GM18858 (cell line): ENCODE measurements at regions not wholly inside any gene's neighbourhood (a gene's known extent, or its start where the extent isn't known, plus 50 kb on each side); places are given as distances from the start of the nearest gene placed in this dataset.

Experiments
- ATAC-seq: cut with Tn5 transposase; IDR thresholded peaks from one replicate; pipeline ENCODE4 v1.9.1; 2021; ENCODE audit not compliant: unreplicated experiment

- ATAC-seq, result no peak
Observed at GRCh38 chr2:137729305-137729704, 235.0 kb upstream of the HNMT start.

DNA sequence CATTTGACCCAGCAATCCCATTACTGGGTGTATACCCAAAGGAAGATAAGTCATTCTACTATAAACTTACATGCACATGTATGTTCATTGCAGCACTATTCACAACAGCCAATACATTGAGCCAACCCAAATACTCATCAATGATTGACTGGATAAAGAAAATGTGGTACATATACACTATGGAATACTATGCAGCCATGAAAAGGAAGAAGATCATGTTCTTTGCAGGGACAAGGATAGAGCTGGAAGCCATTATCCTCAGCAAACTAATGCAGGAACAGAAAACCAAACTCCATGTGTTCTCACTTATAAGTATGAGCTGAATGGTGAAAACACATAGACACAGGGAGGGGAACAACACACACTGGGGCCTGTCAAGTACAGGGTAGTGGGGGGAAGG is 226.7 kb upstream of the HNMT start:
- ATAC-seq, result no peak

DNA sequence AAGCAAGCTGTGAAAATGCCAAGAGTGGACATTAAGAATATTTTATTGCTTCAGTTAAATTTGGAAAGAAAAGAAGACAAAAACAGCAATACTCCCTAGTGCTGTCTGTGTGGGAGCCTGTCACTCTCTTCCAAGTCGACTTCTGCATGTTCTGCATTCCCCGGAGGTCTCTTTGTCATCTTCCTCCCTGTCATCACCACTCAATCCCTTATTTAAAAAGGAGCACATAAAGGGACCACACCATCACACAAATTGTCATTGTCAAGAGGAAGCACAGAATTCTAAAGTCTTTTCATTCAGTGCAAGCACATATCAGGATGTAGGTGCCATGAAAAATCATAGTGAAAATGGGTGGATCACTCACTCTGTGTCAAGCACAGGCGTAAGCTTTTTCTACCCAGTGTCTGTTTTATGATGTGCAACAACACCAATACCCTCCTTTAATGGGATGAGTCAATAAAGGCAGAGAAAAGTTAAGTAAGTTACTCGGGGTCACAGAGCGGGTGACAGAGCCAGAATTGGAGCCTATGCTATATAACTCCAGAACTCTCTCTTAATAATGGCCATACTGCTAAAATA is 222.4 kb upstream of the HNMT start:
- ATAC-seq, result no peak

GRCh38 chr2:137747509-137747908 is 216.8 kb upstream of the HNMT start:
- no peak for ATAC-seq

- no peak for ATAC-seq
Observed at GRCh38 chr2:137748533-137748932, 215.7 kb upstream of the HNMT start.

- no peak for ATAC-seq
Observed at GRCh38 chr2:137764646-137765045, 199.6 kb upstream of the HNMT start.

GRCh38 chr2:137769406-137769805 is 194.9 kb upstream of the HNMT start:
- no peak for ATAC-seq

GRCh38 chr2:137770166-137770565 is 194.1 kb upstream of the HNMT start:
- no peak for ATAC-seq

DNA sequence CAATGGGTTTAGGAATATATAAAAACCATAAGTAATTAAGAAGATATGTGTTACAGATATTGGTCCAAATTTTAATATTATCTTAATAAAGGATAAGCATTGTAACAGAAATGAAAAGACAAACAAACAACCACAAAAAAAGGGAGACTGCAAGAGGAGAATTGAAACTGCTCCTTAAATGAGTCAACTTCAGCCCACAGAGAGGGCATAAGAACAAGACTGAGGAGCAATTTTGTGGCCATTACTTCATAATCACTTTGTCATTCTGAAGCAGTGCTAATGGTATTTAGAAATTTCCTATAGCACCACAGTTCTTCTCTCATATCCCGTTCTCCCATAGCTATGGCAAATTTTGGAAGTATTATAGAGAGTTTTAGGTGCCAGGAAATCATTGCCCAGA is 193.2 kb upstream of the HNMT start:
- ATAC-seq, result peak; percentile 48

DNA sequence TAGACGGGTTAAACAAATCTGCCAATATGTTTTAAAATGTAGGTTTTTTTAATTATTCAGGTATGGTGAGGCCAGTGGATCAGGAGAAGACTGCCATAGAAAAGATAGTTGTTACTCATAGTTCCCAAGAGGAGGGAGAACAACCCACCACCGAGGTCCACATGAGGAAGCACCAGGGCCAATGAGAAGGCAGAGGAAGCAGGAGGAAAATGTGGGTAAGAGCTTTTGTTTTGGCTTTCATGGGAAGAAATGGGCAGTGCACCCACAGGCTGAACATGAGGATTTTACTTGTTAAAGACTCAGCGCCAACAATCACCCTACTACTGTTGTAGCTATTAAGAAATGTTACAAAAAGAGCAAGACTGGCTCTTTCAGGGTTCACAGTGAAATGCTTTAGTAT is 191.8 kb upstream of the HNMT start:
- no peak for ATAC-seq

- ATAC-seq, result no peak
Observed at GRCh38 chr2:137775529-137775928, 188.7 kb upstream of the HNMT start.

GRCh38 chr2:137776697-137777096 is 187.6 kb upstream of the HNMT start:
- ATAC-seq, result no peak

DNA sequence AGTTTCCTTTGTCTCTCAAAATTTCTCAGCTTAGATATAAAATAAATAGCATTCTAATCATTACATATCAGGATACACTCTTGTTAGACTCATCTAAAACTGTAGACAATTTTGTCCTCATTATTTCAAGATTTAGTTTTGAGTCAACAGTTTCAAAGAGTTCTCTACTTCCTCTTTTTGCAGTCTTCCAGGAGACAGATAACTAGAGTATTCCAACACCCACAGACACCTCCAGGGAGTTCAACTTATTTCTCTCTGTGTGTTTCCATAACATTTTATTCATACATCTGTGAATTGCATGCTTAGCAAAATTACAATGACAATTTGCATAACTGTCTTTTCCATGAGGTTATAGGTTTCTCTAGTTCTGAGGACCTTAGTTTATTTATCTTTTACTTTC is 166.6 kb upstream of the HNMT start:
- ATAC-seq, result peak; percentile 91

GRCh38 chr2:137799600-137799999 is 164.7 kb upstream of the HNMT start:
- ATAC-seq, result no peak

DNA sequence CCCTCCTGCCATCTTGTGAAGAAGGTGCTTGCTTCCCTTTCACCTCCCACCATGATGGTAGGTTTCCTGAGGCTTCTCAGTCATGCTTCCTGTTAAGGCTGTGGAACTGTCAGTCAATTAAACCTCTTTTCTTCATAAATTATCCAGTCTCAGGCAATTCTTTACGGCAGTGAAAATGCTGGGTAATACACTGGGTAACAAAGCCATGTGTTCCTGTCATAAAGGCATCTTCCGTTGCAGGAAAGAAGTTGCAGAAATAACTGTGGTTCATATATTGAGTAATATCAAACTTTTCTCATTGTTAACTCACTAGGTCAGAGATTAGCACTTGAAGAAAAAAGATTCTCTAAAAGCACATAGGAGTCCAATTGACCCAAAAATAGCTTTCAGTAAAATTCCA is 163.9 kb upstream of the HNMT start:
- ATAC-seq, result no peak

GRCh38 chr2:137801228-137801627 is 163.0 kb upstream of the HNMT start:
- no peak for ATAC-seq

DNA sequence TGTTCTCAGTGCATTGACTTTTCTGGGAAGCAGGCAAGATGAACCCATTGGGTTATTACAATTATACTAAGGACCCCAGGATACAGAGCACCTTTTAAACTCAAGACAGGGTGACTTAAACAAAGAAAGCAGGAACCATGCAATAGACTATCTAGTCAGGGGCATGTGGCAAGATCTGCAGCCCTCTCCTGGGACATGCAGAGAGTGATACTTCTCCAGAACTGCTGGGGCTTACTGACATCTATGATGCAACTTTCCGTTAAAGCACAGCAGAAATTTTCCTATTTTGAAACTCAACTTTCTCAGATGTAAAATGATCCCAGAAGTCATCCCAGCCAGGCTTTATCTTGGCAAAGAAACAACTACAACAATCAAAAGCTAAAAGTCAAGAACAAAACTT is 162.2 kb upstream of the HNMT start:
- no peak for ATAC-seq

DNA sequence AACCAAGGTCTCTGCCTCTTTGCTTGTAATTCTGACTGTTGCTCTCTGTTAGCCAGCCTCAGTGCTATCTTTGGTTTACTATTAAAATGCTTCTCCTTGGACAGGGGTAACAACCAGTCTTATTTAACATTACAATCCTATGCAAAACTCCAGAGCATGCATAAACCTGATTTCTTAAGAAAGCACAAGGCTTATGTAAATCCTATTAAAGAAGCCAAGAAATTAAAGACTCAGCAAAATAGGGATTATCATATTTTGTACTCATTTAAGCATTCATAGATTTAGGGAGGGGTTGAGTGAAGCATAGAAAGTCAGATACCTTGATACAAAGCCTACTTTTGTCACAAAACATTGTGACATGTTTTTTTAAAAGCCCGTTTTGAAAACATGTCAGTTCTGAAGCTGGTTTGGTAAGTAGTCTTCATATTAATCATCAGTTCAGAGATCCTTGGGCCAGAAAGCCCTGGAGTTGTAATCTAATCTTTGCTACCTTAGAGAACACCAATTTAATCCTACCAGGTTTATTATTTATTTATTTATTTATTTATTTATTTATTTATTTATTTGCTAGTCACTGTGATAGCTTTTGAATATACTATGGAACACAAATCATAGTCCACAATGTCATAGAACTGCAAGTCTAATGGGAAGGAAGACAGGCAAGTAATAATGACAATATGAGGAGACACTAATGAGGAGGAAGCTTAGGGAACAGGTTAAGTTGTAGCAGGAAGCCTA is 158.0 kb upstream of the HNMT start:
- ATAC-seq, result no peak

- ATAC-seq, result no peak
Observed at GRCh38 chr2:137809252-137809651, 155.0 kb upstream of the HNMT start.

- no peak for ATAC-seq
Observed at GRCh38 chr2:137809837-137810236, 154.4 kb upstream of the HNMT start.

GRCh38 chr2:137812517-137812916 is 151.8 kb upstream of the HNMT start:
- no peak for ATAC-seq

DNA sequence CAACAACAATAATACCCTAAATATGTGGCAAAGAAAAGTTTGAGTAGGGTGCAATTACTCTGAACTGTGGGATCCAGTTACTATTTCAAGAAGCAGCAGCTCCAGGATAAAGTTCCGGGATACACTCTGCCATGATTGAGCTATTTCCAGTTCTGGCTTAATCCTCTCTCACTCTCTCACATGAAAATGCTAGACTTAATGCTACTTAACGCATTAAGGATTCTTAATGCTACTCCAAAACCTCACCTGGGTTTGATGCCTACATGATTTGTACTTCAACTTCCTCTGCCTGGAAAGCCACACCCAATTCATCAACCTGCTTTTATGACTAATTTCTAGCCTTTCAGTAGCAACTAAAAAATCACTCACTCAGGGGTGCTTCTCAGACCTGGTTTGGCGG is 151.1 kb upstream of the HNMT start:
- no peak for ATAC-seq

- no peak for ATAC-seq
Observed at GRCh38 chr2:137817058-137817457, 147.2 kb upstream of the HNMT start.
